GM21786 (cell line): ENCODE measurements at regions not wholly inside any gene's neighbourhood (a gene's known extent, or its start where the extent isn't known, plus 50 kb on each side); places are given as distances from the start of the nearest gene placed in this dataset.

Experiments
- ATAC-seq: cut with Tn5 transposase; IDR thresholded peaks from one replicate; pipeline ENCODE4 v1.9.1; 2021; ENCODE audit not compliant: unreplicated experiment

- ATAC-seq = no peak
Measured at GRCh38 chr12:91863702-91864101, 281.9 kb downstream of the BTG1 start.

DNA sequence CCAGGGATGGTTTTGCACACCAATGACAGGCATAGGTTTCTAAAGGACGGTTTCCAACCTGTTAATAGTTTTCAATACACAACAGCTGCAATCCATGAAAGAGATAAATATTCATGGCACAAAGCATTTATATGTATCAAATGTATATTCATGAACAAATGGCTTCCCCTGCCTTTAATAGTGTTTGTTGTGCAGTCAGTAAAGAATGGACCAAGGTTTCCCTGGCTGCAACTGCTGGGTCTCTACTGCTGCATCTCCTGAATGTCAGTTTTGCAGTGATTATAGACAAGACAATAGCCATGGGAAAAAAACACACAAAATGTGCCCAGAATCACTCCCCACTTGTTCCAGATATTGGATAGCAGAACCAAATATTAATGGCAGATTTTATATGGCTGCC, 284.1 kb downstream of the BTG1 start:
- ATAC-seq = no peak

GRCh38 chr12:91859347-91859746, 286.3 kb downstream of the BTG1 start:
- no peak for ATAC-seq

- ATAC-seq = no peak
Measured at GRCh38 chr12:91857813-91858542, 287.7 kb downstream of the BTG1 start.

DNA sequence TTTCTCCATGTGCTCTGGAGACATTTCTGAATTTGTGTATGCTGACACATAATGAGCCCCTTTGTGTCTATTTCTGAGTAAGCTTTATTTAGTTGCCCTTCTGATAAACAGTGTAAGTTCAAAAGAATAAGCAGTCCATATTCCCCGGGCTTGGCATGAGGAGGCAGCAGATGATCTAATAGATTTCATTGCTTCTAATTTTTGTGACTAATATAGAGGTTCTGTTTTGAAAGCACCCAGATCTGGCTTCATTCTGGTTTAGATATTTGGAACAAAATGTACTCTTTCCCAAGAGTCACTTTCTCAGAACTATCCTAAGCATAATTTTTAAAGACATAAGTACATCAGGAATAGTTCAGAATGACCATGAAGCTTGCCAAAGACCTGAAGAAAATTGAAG, 290.9 kb downstream of the BTG1 start:
- no peak for ATAC-seq

DNA sequence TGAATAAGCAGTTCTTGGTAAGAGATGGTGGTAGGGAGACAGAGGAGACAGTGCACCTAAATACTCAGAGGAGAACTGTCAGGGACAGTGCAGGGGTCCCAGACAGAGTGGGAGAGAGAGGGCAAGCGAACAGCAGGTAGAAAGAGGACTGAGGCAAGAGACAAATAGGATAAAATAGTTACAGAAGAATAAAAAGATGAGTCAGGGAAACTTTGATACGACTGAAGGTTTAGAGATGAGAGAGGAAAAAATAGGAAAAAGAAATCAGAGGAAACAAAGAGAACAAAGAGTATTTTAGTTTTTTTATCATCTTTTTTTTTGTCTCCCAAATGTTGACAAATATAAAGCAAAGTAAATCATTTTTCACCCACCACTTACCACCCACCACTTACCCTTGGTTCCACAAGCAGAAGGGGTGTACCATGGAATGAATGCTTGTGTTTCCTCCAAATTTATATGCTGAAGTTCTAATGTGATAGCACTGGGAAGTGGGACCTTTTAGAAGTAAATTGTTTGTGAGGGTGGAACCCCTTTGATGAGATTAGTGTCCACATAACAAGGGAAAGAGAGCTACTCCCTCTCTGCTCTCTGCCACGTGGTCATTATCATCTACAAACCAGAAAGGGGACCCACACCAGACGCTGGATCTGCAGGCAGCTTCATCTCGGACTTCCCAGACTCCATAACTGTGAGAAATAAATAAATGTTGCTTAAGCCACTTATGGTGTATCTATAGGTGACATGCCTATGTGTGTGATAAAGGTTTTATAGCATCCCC, 292.1 kb downstream of the BTG1 start:
- ATAC-seq = no peak

- ATAC-seq = no peak
Measured at GRCh38 chr12:91852634-91853033, 293.0 kb downstream of the BTG1 start.

DNA sequence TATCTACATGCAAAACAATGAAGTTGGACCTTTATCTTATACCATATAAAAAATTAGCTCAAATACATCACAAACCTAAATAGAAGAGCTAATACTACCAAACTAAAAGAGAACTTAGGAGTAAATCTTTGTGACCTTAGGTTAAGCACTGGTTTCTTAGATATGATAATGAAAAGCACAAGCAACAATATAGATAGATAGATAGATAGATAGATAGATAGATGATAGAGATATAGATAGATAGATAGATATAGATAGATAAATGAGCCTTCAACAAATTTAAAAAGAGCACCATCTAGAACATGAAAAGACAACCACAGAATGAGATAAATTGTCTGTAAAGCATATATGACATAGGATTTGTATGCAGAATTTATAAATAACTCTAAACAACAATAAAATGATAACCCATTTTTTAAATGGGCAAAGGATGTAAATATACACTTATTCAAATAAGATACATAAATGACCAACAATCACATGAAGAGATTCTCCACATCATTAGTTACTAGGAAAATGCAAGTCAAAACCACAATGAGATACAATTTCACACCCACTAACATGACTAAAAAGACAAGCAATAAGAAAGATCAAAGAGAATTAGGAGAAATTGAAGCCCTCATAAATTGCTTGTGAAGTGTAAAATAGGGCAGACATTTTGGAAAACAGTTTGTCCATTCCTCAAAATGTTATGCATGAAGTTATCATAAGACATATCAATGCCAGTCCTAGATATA, 293.7 kb downstream of the BTG1 start:
- no peak for ATAC-seq

DNA sequence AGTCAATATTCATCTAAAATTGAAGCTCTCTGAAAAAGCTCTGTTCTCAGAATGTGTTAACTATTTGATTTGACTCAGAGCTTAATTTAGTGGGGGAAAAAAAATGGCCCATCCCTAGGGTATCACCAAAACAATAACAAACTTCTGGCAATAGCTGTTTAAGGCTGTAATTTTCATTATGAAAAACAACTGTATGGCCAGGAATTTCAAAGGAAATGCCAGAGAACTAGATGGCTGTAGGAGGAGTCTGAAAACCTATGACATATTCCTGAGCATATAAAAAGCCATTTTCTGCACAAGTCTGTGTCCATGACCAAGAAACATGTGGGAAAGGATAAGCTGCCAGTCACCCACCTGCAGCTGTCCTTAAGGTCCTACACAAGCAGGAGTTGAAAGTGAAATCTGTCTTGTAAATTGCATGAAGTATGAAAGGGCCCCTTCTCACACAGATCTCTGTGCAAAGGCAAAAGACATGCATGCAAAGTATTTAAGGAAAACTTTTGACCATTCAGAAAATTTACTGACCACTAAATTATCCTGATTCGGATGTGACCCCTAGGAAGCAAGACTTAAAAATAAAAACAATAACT, 299.1 kb downstream of the BTG1 start:
- no peak for ATAC-seq

- no peak for ATAC-seq
Measured at GRCh38 chr12:91845365-91845764, 300.3 kb downstream of the BTG1 start.

- no peak for ATAC-seq
Measured at GRCh38 chr12:91841822-91842221, 303.8 kb downstream of the BTG1 start.

- no peak for ATAC-seq
Measured at GRCh38 chr12:91836696-91837095, 308.9 kb downstream of the BTG1 start.

- ATAC-seq = no peak
Measured at GRCh38 chr12:91836264-91836663, 309.4 kb downstream of the BTG1 start.

GRCh38 chr12:91835693-91836092, 310.0 kb downstream of the BTG1 start:
- ATAC-seq = no peak

GRCh38 chr12:91833780-91834359, 311.8 kb downstream of the BTG1 start:
- no peak for ATAC-seq

- ATAC-seq = no peak
Measured at GRCh38 chr12:91825999-91826398, 319.6 kb downstream of the BTG1 start.

GRCh38 chr12:91824991-91825390, 320.7 kb downstream of the BTG1 start:
- no peak for ATAC-seq

GRCh38 chr12:91819132-91819447, 326.6 kb downstream of the BTG1 start:
- no peak for ATAC-seq

DNA sequence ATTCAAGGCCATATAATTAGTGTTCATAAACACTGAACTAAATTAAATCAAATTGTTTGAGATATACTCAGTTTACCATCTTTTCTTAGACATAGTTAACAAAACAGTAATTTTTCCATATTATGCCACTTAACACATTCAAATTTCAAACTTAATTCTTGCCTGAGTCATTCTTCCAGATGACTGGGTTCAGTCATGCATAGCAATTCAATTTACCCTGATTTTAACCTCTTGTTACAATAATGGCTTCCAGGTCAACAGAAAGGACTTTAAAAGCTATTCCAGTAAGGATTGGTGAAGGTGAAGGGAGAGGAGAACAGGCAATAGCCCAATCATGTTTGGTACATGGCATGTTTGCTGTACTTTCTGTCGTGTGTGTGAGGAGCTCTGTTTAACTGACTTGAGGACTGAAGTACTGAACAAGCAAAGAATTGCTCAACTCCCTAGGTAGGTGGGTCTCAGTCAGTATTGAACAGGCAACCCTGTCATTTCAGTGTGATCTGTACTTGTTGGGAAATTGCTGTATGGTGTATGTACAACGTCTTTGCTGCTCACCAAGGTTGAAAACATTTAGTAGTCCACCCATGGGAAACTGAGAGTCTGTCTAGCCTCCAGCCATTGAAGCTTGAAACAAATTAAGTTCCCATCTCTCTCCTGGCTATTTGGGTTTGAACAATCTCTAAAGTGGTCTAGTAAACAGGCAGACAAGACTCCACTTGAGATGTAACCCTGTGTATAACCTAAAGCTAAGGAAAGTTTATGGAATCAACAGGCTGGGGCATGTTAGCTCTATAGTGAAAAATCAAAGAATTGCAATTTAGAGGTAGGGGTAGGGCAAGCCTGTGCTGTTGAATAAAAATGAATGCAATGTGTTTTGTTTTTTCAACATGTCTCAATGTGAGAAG, 327.2 kb downstream of the BTG1 start:
- no peak for ATAC-seq

- ATAC-seq = no peak
Measured at GRCh38 chr12:91817517-91817916, 328.1 kb downstream of the BTG1 start.
